K562 (cell line): ENCODE measurements at regions not wholly inside any gene's neighbourhood (a gene's known extent, or its start where the extent isn't known, plus 50 kb on each side); places are given as distances from the start of the nearest gene placed in this dataset.

Experiments
- ATAC-seq: fragments of 200-7000 bp; cut with Tn5 transposase; 3 replicates; pipeline ENCODE4 v1.9.1; 2020; ENCODE audit warnings: moderate library complexity
- BruUV-seq: library from RNA; stranded (reverse); fragments of 400-500 nt; replicated peaks from 2 replicates; lab custom pipeline; 2021; lab: Mats Ljungman, UMichigan
- CTCF ChIA-PET: fragments of 300-600 bp; formaldehyde crosslinking; extraction: SDS; loops from one replicate; lab custom pipeline; 2021; ENCODE audit warnings: low intra/inter-chr PET ratio; lab: Yijun Ruan, JAX
- POLR2A ChIA-PET: fragments of 300-600, 350-650 bp; sonication (Branson Sonifier 250); formaldehyde crosslinking; extraction: SDS; loops from one replicate; lab custom pipeline; 2021; ENCODE audit warnings: antibody characterized with exemption, inconsistent platforms; lab: Yijun Ruan, JAX
- DNase-seq, 4 experiments: peaks; one replicate each; pipeline versions ENCODE4 v3.0.0 to v3.0.0-alpha.2; 2011 to 2018; ENCODE audit warnings: low spot score in 3 of 4, mixed read lengths in 3 of 4; ENCODE audit errors: extremely low read depth in 1 of 4
- FAIRE-seq: peaks from 2 replicates; lab custom pipeline; 2011; peaks lifted over from hg19 to GRCh38; lab: Jason Lieb, UNC
- H2AFZ ChIP-seq: 2 replicates; pipeline ENCODE4 v1.6.0; 2011; ENCODE audit warnings: low read depth, low read length, control low read depth, inconsistent platforms
- H3K27ac ChIP-seq: fragments of 200-600 bp; 3 replicates; pipeline ENCODE4 v1.8.0; 2011; ENCODE audit warnings: low read depth, mild to moderate bottlenecking, control low read depth, inconsistent platforms, low read length, moderate library complexity, mixed read lengths; ENCODE audit errors: extremely low read depth
- H3K27me3 ChIP-seq, 2 experiments: fragments of 300-600 bp in 1 of 2; 2 replicates in 1 of 2; 3 replicates in 1 of 2; pipeline versions ENCODE4 v1.6.0 to v1.8.0; 2011; ENCODE audit warnings: inconsistent platforms in 2 of 2, low read length in 2 of 2, mild to moderate bottlenecking in 1 of 2, mixed read lengths in 1 of 2, moderate library complexity in 1 of 2; ENCODE audit not compliant: control insufficient read depth in 2 of 2, insufficient read depth in 2 of 2
- H3K36me3 ChIP-seq: fragments of 300-600 bp; 3 replicates; pipeline ENCODE4 v1.8.0; 2011; ENCODE audit warnings: mild to moderate bottlenecking, low read length, inconsistent platforms; ENCODE audit not compliant: control insufficient read depth, insufficient read depth
- H3K4me1 ChIP-seq, 2 experiments: fragments of 200-600 bp in 1 of 2; replicated peaks in 1 of 2; 2 replicates in 1 of 2; 3 replicates in 1 of 2; pipeline versions ENCODE4 v1.5.1 to v1.8.0; 2011; ENCODE audit warnings: inconsistent platforms in 2 of 2, low read length in 2 of 2, mild to moderate bottlenecking in 1 of 2, mixed read lengths in 1 of 2, moderate library complexity in 1 of 2; ENCODE audit not compliant: control insufficient read depth in 2 of 2, insufficient read depth in 2 of 2
- H3K4me2 ChIP-seq: 2 replicates; pipeline ENCODE4 v1.6.1; 2011; ENCODE audit warnings: low read length, control low read depth, inconsistent platforms, mixed read lengths; ENCODE audit not compliant: insufficient read depth
- H3K4me3 ChIP-seq: fragments of 200-600 bp; sonication (generic), shearing (Covaris generic); 2 replicates; pipeline ENCODE4 v1.5.1; 2016; ENCODE audit warnings: control low read depth, inconsistent platforms
- H3K79me2 ChIP-seq: fragments of 200-600 bp; 3 replicates; pipeline ENCODE4 v1.8.0; 2011; ENCODE audit warnings: low read length, inconsistent platforms; ENCODE audit not compliant: control insufficient read depth, insufficient read depth
- H3K9ac ChIP-seq, 2 experiments: 2 replicates each; pipeline versions ENCODE4 v1.6.0 to v1.6.1; 2011; ENCODE audit warnings: low read depth in 2 of 2, low read length in 2 of 2, control low read depth in 1 of 2, inconsistent platforms in 1 of 2, mild to moderate bottlenecking in 1 of 2, mixed read lengths in 1 of 2; ENCODE audit not compliant: insufficient read depth in 1 of 2
- H3K9me1 ChIP-seq: one replicate; pipeline ENCODE4 v1.6.0; 2011; ENCODE audit warnings: inconsistent platforms, mild to moderate bottlenecking, low read length, moderate library complexity; ENCODE audit not compliant: control insufficient read depth, insufficient read depth
- H3K9me3 ChIP-seq: replicated peaks from 2 replicates; pipeline ENCODE4 v1.5.1; 2011; ENCODE audit warnings: low read depth, low read length, inconsistent platforms; ENCODE audit not compliant: control insufficient read depth, insufficient read depth
- H4K20me1 ChIP-seq: replicated peaks from 2 replicates; pipeline ENCODE4 v1.6.1; 2011; ENCODE audit warnings: low read length, inconsistent platforms, mixed read lengths; ENCODE audit not compliant: control insufficient read depth, insufficient read depth
- C11orf30 ChIP-seq: fragments of 450-650 bp; IDR thresholded peaks from 2 replicates; pipeline ENCODE4 v1.6.1; 2016; ENCODE audit warnings: low read depth, mild to moderate bottlenecking
- ELF1 ChIP-seq: fragments of 200-800 bp; sonication (Bioruptor generic); IDR thresholded peaks from 2 replicates; pipeline ENCODE4 v1.6.1; 2016; ENCODE audit warnings: missing genetic modification characterization, missing compliant biosample characterization
- ILK ChIP-seq: fragments of 450-650 bp; IDR thresholded peaks from 2 replicates; pipeline ENCODE4 v1.6.1; 2016; ENCODE audit warnings: missing genetic modification characterization, low read depth, mild to moderate bottlenecking, missing compliant biosample characterization, moderate library complexity, borderline replicate concordance
- MAFG ChIP-seq: fragments of 450-650 bp; conservative IDR thresholded peaks from 2 replicates; pipeline ENCODE4 v1.6.1; 2016; ENCODE audit warnings: missing genetic modification characterization, missing compliant biosample characterization
- PHF21A ChIP-seq: fragments of 450-650 bp; IDR thresholded peaks from 2 replicates; pipeline ENCODE4 v1.6.1; 2017; ENCODE audit warnings: low read depth, borderline replicate concordance
- SREBF1 ChIP-seq: fragments of 150-350 bp; IDR thresholded peaks from 2 replicates; pipeline ENCODE4 v1.6.1; 2014; ENCODE audit warnings: antibody characterized with exemption, low read depth, low read length, borderline replicate concordance
- STAT5B ChIP-seq: fragments of 250-450 bp; sonication (Bioruptor Pico); IDR thresholded peaks from 2 replicates; pipeline ENCODE4 v1.8.0; 2021; ENCODE audit warnings: mild to moderate bottlenecking, inconsistent platforms
- ZC3H4 ChIP-seq: sonication (generic); formaldehyde crosslinking; IDR thresholded peaks from 2 replicates; pipeline ENCODE4 v1.9.0; 2021; ENCODE audit warnings: missing genetic modification reagents, borderline replicate concordance
- ZNF12 ChIP-seq: sonication (generic); formaldehyde crosslinking; IDR thresholded peaks from 2 replicates; pipeline ENCODE4 v1.4.0; 2020; ENCODE audit warnings: mild to moderate bottlenecking, missing genetic modification reagents
- ZNF23 ChIP-seq: fragments of 250-450 bp; sonication (Bioruptor Pico); IDR thresholded peaks from 2 replicates; pipeline ENCODE4 v1.4.0; 2020; ENCODE audit warnings: mild to moderate bottlenecking
- ZNF431 ChIP-seq: sonication (generic); formaldehyde crosslinking; IDR thresholded peaks from 2 replicates; pipeline ENCODE4 v1.8.0; 2022; ENCODE audit warnings: mild to moderate bottlenecking, missing genetic modification reagents
- ZNF644 ChIP-seq: fragments of 200-800 bp; sonication (Bioruptor generic); IDR thresholded peaks from 2 replicates; pipeline ENCODE4 v1.6.1; 2016; ENCODE audit warnings: low read depth, missing genetic modification characterization, missing compliant biosample characterization
- ZNF780A ChIP-seq: fragments of 250-450 bp; sonication (Bioruptor Pico); IDR thresholded peaks from 2 replicates; pipeline ENCODE4 v1.5.0; 2021; ENCODE audit warnings: mild to moderate bottlenecking
- WGBS: fragments of 100-300 bp; shearing (Covaris generic); methylation state at CpG from one replicate; pipeline ENCODE4 v1.1.6; 2016; ENCODE audit warnings: low coverage, mixed read lengths; ENCODE audit not compliant: insufficient coverage; ENCODE audit errors: missing lambda C conversion rate; 5-methylcytosine and 5-hydroxymethylcytosine counted together
- in situ Hi-C: fragments of 300-500 bp; cut with MboI; formaldehyde crosslinking; loops from 4 replicates; pipeline ENCODE4 v1.15.0; 2018; ENCODE audit warnings: inconsistent platforms, mixed read lengths
- intact Hi-C: fragments of 100-400 bp; cut with micrococcal nuclease; formaldehyde crosslinking; loops from 2 replicates; pipeline ENCODE4 v1.14.2; 2022
- TF ChIP-seq, protein P1 (sequence below): sonication (generic); formaldehyde crosslinking; IDR thresholded peaks from 2 replicates; pipeline ENCODE4 v1.4.0; 2020; ENCODE audit warnings: mild to moderate bottlenecking, missing genetic modification reagents
- TF ChIP-seq, protein P2 (sequence below): sonication (generic); formaldehyde crosslinking; IDR thresholded peaks from 2 replicates; pipeline ENCODE4 v1.8.0; 2022; ENCODE audit warnings: mild to moderate bottlenecking, missing genetic modification reagents
- TF ChIP-seq, protein P3 (sequence below): fragments of 150-350 bp; IDR thresholded peaks from 2 replicates; pipeline ENCODE4 v1.6.1; 2014; ENCODE audit warnings: low read depth, mild to moderate bottlenecking, low read length, borderline replicate concordance

DNA sequence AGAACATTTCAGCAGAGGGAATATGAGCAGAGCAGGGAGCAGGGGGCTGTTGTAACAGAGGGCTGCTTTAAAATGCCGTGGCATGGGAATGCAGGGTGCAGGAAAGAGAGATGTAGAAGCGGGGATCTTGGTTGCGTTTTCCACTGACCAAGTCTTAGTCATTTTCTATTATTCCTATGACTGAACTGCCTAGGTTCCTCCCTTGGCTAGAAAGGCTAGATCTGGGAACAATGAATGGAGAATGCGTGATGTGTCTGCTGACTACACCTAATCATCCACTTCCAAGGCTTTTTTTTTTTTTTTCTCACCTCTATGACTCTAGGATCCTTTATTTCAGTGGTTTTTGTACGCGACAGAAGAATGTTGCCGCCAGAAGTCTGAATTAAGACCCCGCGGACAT lies 607.4 kb upstream of the TBL1XR1 start (continued):
- TF ChIP-seq PHF21A = no peak
- TF ChIP-seq, protein P1, sequence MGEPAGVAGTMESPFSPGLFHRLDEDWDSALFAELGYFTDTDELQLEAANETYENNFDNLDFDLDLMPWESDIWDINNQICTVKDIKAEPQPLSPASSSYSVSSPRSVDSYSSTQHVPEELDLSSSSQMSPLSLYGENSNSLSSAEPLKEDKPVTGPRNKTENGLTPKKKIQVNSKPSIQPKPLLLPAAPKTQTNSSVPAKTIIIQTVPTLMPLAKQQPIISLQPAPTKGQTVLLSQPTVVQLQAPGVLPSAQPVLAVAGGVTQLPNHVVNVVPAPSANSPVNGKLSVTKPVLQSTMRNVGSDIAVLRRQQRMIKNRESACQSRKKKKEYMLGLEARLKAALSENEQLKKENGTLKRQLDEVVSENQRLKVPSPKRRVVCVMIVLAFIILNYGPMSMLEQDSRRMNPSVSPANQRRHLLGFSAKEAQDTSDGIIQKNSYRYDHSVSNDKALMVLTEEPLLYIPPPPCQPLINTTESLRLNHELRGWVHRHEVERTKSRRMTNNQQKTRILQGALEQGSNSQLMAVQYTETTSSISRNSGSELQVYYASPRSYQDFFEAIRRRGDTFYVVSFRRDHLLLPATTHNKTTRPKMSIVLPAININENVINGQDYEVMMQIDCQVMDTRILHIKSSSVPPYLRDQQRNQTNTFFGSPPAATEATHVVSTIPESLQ (CRISPR knock-in tag) = no peak
- TF ChIP-seq, protein P2, sequence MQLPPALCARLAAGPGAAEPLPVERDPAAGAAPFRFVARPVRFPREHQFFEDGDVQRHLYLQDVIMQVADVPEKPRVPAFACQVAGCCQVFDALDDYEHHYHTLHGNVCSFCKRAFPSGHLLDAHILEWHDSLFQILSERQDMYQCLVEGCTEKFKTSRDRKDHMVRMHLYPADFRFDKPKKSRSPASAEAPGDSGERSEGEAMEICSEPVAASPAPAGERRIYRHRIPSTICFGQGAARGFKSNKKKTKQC (CRISPR knock-in tag) = no peak

DNA sequence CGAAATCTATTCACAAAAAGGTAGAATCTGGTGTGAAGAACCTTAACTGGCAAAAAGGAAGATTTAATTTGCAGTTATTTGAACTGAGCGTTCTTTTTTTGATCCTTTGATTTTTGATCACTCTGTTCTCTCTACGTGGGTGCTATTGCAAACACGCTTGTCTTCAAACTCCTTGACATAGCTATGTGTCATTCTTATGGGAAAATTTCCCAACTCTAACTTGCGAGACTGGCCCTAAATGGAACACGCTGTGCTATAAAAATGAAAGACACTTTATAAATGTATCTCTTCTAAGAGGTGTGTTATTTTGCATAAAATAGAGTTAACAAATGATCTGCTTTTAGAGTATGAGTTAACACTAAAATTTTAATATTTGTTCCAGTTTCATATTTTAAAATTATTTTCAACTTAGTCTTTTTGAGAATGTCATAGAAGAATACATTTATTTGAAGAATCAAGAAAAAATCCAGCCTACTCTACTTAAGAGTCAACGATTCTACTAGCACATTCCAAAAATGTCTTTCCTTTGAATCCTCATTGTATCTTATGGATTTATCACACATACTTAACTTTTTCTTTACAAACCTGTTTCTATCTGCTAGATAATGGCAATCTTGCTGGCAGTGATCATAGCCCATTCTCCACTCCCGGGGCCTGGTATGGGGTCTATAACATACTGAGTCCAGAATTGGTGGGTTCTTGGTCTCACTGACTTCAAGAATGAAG lies 610.0 kb upstream of the TBL1XR1 start:
- no peaks in the 10 kb centered on the region for H3K79me2 ChIP-seq
- no peak overlapping the region for H3K4me2 ChIP-seq
- no peak for FAIRE-seq
- no peaks in the 10 kb centered on the region for H3K9me1 ChIP-seq
- H3K27ac ChIP-seq = no peak overlapping the region
- ATAC-seq = no peak
- no peak overlapping the region for H3K4me3 ChIP-seq
- no peaks in the 10 kb centered on the region for H3K9me3 ChIP-seq
- POLR2A ChIA-PET = no interaction called here
- in situ Hi-C loops = no loop called here
- no TSS peak for BruUV-seq
- no peaks in the 10 kb centered on the region for H3K27me3 ChIP-seq
- intact Hi-C loops = no loop called here
- no peaks in the 10 kb centered on the region; a peak in 1 of 5 replicates for H3K4me1 ChIP-seq
- no peak overlapping the region for H2AFZ ChIP-seq
- CTCF ChIA-PET = interaction anchor here (0.6 kb wide), 1 partner anchor 10 kb away, joined by 4 read pairs; no protein-coding TSS in a partner anchor
- H3K36me3 ChIP-seq = no peaks in the 10 kb centered on the region
- no peak for DNase-seq
- WGBS = 8% methylated on average over 8 of the region's 8 CpGs
- no peaks in the 10 kb centered on the region for H4K20me1 ChIP-seq
- H3K9ac ChIP-seq = no peak overlapping the region
- no peak for TF ChIP-seq C11orf30
- TF ChIP-seq STAT5B (CRISPR knock-in tag) = no peak
- no peak for TF ChIP-seq MAFG (tag)
- TF ChIP-seq, protein P3, sequence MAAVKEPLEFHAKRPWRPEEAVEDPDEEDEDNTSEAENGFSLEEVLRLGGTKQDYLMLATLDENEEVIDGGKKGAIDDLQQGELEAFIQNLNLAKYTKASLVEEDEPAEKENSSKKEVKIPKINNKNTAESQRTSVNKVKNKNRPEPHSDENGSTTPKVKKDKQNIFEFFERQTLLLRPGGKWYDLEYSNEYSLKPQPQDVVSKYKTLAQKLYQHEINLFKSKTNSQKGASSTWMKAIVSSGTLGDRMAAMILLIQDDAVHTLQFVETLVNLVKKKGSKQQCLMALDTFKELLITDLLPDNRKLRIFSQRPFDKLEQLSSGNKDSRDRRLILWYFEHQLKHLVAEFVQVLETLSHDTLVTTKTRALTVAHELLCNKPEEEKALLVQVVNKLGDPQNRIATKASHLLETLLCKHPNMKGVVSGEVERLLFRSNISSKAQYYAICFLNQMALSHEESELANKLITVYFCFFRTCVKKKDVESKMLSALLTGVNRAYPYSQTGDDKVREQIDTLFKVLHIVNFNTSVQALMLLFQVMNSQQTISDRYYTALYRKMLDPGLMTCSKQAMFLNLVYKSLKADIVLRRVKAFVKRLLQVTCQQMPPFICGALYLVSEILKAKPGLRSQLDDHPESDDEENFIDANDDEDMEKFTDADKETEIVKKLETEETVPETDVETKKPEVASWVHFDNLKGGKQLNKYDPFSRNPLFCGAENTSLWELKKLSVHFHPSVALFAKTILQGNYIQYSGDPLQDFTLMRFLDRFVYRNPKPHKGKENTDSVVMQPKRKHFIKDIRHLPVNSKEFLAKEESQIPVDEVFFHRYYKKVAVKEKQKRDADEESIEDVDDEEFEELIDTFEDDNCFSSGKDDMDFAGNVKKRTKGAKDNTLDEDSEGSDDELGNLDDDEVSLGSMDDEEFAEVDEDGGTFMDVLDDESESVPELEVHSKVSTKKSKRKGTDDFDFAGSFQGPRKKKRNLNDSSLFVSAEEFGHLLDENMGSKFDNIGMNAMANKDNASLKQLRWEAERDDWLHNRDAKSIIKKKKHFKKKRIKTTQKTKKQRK = no peak
- no peak for TF ChIP-seq ELF1 (tag)
- no peak for TF ChIP-seq ZNF431 (CRISPR knock-in tag)
- no peak for TF ChIP-seq ZNF644 (tag)
- no peak for TF ChIP-seq ZNF780A (CRISPR knock-in tag)
- TF ChIP-seq ZC3H4 (CRISPR knock-in tag) = no peak
- no peak for TF ChIP-seq SREBF1
- TF ChIP-seq ZNF23 (CRISPR knock-in tag) = no peak
- no peak for TF ChIP-seq ILK (tag)
- no peak for TF ChIP-seq ZNF12 (CRISPR knock-in tag)
